PC-9 (cell line): ENCODE measurements at regions not wholly inside any gene's neighbourhood (a gene's known extent, or its start where the extent isn't known, plus 50 kb on each side); places are given as distances from the start of the nearest gene placed in this dataset.

Source experiments
- EZH2 ChIP-seq: fragments of 200-600 bp; sonication (generic); IDR thresholded peaks from 2 replicates; pipeline ENCODE4 v1.8.0; 2017; ENCODE audit warnings: antibody characterized with exemption, low read depth
- TF ChIP-seq, protein P1 (sequence below): fragments of 200-600 bp; sonication (generic); conservative IDR thresholded peaks from 2 replicates; pipeline ENCODE4 v1.6.1; 2017; ENCODE audit warnings: mixed run types, antibody characterized with exemption, mild to moderate bottlenecking, moderate library complexity

- TF ChIP-seq, protein P1, sequence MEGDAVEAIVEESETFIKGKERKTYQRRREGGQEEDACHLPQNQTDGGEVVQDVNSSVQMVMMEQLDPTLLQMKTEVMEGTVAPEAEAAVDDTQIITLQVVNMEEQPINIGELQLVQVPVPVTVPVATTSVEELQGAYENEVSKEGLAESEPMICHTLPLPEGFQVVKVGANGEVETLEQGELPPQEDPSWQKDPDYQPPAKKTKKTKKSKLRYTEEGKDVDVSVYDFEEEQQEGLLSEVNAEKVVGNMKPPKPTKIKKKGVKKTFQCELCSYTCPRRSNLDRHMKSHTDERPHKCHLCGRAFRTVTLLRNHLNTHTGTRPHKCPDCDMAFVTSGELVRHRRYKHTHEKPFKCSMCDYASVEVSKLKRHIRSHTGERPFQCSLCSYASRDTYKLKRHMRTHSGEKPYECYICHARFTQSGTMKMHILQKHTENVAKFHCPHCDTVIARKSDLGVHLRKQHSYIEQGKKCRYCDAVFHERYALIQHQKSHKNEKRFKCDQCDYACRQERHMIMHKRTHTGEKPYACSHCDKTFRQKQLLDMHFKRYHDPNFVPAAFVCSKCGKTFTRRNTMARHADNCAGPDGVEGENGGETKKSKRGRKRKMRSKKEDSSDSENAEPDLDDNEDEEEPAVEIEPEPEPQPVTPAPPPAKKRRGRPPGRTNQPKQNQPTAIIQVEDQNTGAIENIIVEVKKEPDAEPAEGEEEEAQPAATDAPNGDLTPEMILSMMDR, result no peak
- TF ChIP-seq EZH2, result no peak
Measured at GRCh38 chr16:64470916-64471315, 650.9 kb downstream of the CDH11 start.
